ENCODE measurements at regions not wholly inside any gene's neighbourhood (a gene's known extent, or its start where the extent isn't known, plus 50 kb on each side); places are given as distances from the start of the nearest gene placed in this dataset.
"Not testable (repeated sequence)": the region's sequence is repeated elsewhere in the genome, so short reads cannot be mapped to it uniquely, and the experiment has no call there.

GRCh38 chr11:101835506-101836063, 79.2 kb upstream of the CEP126 start:
- no peak for DNase-seq

- DNase-seq: not testable (repeated sequence)
Measured at GRCh38 chr11:101830475-101830874, 84.3 kb upstream of the CEP126 start.

- DNase-seq: no peak
Measured at GRCh38 chr11:101825531-101825930, 89.3 kb upstream of the CEP126 start.

GRCh38 chr11:101817581-101817980, 97.2 kb upstream of the CEP126 start:
- DNase-seq: no peak

- DNase-seq: no peak
Measured at GRCh38 chr11:101816613-101817012, 98.2 kb upstream of the CEP126 start.

- DNase-seq: no peak
Measured at GRCh38 chr11:101812546-101812945, 102.3 kb upstream of the CEP126 start.

GRCh38 chr11:101810546-101810945, 104.3 kb upstream of the CEP126 start:
- no peak for DNase-seq

GRCh38 chr11:101807531-101807930, 107.3 kb upstream of the CEP126 start:
- no peak for DNase-seq

- DNase-seq: no peak
Measured at GRCh38 chr11:101803651-101804050, 111.2 kb upstream of the CEP126 start.

- DNase-seq: no peak
Measured at GRCh38 chr11:101797335-101797734, 117.5 kb upstream of the CEP126 start.

GRCh38 chr11:101792814-101793213, 122.0 kb upstream of the CEP126 start:
- no peak for DNase-seq

- no peak for DNase-seq
Measured at GRCh38 chr11:101786916-101787315, 127.9 kb upstream of the CEP126 start.

- no peak for DNase-seq
Measured at GRCh38 chr11:101786421-101786820, 128.4 kb upstream of the CEP126 start.

GRCh38 chr11:101779167-101779566, 135.6 kb upstream of the CEP126 start:
- DNase-seq: not testable (repeated sequence)

GRCh38 chr11:101777476-101777875, 137.3 kb upstream of the CEP126 start:
- DNase-seq: no peak

GRCh38 chr11:101775033-101775432, 139.8 kb upstream of the CEP126 start:
- no peak for DNase-seq

GRCh38 chr11:101770648-101771047, 144.2 kb upstream of the CEP126 start:
- DNase-seq: no peak

- DNase-seq: no peak
Measured at GRCh38 chr11:101765932-101766331, 148.9 kb upstream of the CEP126 start.

GRCh38 chr11:101759771-101760450, 154.9 kb upstream of the CEP126 start:
- no peak for DNase-seq

- DNase-seq: no peak
Measured at GRCh38 chr11:101757741-101758140, 157.1 kb upstream of the CEP126 start.

- DNase-seq: no peak
Measured at GRCh38 chr11:101748572-101749344, 165.0 kb upstream of the TRPC6 start.

GRCh38 chr11:101745756-101746155, 161.9 kb upstream of the TRPC6 start:
- DNase-seq: no peak

GRCh38 chr11:101743828-101744227, 160.0 kb upstream of the TRPC6 start:
- DNase-seq: no peak

GRCh38 chr11:101741479-101742175, 157.8 kb upstream of the TRPC6 start:
- DNase-seq: no peak
